ENCODE measurements at regions not wholly inside any gene's neighbourhood (a gene's known extent, or its start where the extent isn't known, plus 50 kb on each side); places are given as distances from the start of the nearest gene placed in this dataset.
A peak's percentile ranks its signal among the peaks of the same experiment; 100 is the strongest.

DNA sequence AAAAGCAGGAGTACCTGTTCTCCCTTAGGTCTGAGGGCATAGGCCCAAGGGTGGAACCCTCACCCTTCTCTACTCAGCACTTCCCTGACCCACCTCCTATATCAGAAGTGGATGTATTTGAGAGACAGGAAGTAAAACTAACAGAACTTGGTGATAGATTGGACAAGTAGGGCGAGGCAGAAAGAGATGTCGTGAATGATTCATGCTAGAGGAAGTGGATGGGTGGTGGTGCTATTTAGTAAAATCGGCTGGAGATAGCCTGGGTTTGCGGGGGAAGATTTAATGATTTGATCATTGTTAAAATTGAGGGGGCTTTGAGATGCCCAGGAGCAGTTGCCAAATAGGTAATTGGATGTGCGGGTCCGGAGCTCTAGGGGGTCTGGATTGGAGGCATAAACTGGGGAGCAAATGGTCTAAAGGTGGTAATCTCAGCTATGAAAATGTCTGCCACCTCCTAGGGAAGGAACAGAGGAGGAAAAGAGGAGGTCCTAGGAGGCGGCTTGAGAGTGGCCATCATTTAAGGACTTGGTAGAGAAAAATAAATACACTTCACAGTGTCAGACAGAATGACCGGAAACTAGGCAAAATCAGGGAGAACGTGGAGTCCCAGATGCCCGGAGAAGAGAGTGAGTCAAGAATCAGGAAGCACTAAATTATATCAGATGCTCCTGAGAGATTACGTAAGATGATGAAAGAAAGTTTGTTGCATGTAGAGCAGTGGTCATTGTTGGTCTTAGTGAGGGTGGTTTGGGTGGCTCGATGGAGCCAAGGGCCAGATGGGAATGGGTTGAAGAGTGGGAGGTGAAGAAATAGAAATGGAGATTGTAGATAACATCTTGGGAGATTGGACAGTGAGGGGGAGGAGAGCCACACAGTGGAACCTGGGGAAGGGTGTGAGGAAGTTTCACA is 142.0 kb downstream of the CEP57L1 start (continued):
- TF ChIP-seq, protein P1, sequence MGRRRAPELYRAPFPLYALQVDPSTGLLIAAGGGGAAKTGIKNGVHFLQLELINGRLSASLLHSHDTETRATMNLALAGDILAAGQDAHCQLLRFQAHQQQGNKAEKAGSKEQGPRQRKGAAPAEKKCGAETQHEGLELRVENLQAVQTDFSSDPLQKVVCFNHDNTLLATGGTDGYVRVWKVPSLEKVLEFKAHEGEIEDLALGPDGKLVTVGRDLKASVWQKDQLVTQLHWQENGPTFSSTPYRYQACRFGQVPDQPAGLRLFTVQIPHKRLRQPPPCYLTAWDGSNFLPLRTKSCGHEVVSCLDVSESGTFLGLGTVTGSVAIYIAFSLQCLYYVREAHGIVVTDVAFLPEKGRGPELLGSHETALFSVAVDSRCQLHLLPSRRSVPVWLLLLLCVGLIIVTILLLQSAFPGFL (CRISPR knock-in tag; IDR thresholded peaks at IDR 0.05) = no peak
- TF ChIP-seq ZNF165 (CRISPR knock-in tag; IDR thresholded peaks at IDR 0.05; ENCODE audit: borderline replicate concordance) = no peak
- TF ChIP-seq NFE2L1 (tag; IDR thresholded peaks at IDR 0.05; ENCODE audit: borderline replicate concordance, low read depth) = no peak
- TF ChIP-seq, protein P2, sequence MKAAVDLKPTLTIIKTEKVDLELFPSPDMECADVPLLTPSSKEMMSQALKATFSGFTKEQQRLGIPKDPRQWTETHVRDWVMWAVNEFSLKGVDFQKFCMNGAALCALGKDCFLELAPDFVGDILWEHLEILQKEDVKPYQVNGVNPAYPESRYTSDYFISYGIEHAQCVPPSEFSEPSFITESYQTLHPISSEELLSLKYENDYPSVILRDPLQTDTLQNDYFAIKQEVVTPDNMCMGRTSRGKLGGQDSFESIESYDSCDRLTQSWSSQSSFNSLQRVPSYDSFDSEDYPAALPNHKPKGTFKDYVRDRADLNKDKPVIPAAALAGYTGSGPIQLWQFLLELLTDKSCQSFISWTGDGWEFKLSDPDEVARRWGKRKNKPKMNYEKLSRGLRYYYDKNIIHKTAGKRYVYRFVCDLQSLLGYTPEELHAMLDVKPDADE (conservative IDR thresholded peaks at IDR 0.05; ENCODE audit: control insufficient read depth, low read depth, low read length) = no peak
- TF ChIP-seq ZNF41 (CRISPR knock-in tag; conservative IDR thresholded peaks at IDR 0.05) = no peak
- TF ChIP-seq, protein P3, sequence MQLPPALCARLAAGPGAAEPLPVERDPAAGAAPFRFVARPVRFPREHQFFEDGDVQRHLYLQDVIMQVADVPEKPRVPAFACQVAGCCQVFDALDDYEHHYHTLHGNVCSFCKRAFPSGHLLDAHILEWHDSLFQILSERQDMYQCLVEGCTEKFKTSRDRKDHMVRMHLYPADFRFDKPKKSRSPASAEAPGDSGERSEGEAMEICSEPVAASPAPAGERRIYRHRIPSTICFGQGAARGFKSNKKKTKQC (CRISPR knock-in tag; IDR thresholded peaks at IDR 0.05) = no peak
- no peak for TF ChIP-seq ZFP36 (IDR thresholded peaks at IDR 0.05; ENCODE audit: low read depth, low read length, partially characterized antibody)
- TF ChIP-seq FOS (IDR thresholded peaks at IDR 0.05; ENCODE audit: extremely low read depth, insufficient read length) = no peak
- no peak for TF ChIP-seq ZZZ3 (IDR thresholded peaks at IDR 0.05)
- TF ChIP-seq JUND (IDR thresholded peaks at IDR 0.05; ENCODE audit: borderline replicate concordance, low read depth, low read length) = peak; percentile 84
- peak; percentile 61; the same call in 1 of the 3 replicates for TF ChIP-seq JUND (tag; IDR thresholded peaks at IDR 0.05; ENCODE audit: borderline replicate concordance, low read depth, low read length)
- no peak for TF ChIP-seq ZBTB17 (CRISPR knock-in tag; IDR thresholded peaks at IDR 0.05)
- TF ChIP-seq KDM5B (IDR thresholded peaks at IDR 0.05; ENCODE audit: insufficient replicate concordance, low read depth, low read length) = no peak
- no peak for TF ChIP-seq ZNF274 (IDR thresholded peaks at IDR 0.05; ENCODE audit: borderline replicate concordance, low read depth, low read length)
- TF ChIP-seq ZNF584 (CRISPR knock-in tag; IDR thresholded peaks at IDR 0.05; ENCODE audit: low read depth) = peak; percentile 50; the same call in 1 of the 2 replicates
- TF ChIP-seq, protein P4, sequence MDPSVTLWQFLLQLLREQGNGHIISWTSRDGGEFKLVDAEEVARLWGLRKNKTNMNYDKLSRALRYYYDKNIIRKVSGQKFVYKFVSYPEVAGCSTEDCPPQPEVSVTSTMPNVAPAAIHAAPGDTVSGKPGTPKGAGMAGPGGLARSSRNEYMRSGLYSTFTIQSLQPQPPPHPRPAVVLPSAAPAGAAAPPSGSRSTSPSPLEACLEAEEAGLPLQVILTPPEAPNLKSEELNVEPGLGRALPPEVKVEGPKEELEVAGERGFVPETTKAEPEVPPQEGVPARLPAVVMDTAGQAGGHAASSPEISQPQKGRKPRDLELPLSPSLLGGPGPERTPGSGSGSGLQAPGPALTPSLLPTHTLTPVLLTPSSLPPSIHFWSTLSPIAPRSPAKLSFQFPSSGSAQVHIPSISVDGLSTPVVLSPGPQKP (CRISPR knock-in tag; IDR thresholded peaks at IDR 0.05) = no peak
- TF ChIP-seq, protein P5, sequence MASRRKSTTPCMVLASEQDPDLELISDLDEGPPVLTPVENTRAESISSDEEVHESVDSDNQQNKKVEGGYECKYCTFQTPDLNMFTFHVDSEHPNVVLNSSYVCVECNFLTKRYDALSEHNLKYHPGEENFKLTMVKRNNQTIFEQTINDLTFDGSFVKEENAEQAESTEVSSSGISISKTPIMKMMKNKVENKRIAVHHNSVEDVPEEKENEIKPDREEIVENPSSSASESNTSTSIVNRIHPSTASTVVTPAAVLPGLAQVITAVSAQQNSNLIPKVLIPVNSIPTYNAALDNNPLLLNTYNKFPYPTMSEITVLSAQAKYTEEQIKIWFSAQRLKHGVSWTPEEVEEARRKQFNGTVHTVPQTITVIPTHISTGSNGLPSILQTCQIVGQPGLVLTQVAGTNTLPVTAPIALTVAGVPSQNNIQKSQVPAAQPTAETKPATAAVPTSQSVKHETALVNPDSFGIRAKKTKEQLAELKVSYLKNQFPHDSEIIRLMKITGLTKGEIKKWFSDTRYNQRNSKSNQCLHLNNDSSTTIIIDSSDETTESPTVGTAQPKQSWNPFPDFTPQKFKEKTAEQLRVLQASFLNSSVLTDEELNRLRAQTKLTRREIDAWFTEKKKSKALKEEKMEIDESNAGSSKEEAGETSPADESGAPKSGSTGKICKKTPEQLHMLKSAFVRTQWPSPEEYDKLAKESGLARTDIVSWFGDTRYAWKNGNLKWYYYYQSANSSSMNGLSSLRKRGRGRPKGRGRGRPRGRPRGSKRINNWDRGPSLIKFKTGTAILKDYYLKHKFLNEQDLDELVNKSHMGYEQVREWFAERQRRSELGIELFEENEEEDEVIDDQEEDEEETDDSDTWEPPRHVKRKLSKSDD (conservative IDR thresholded peaks at IDR 0.05; ENCODE audit: low read length) = no peak

Measured in K562 (cell line).